ENCODE measurements at regions not wholly inside any gene's neighbourhood (a gene's known extent, or its start where the extent isn't known, plus 50 kb on each side); places are given as distances from the start of the nearest gene placed in this dataset.

DNA sequence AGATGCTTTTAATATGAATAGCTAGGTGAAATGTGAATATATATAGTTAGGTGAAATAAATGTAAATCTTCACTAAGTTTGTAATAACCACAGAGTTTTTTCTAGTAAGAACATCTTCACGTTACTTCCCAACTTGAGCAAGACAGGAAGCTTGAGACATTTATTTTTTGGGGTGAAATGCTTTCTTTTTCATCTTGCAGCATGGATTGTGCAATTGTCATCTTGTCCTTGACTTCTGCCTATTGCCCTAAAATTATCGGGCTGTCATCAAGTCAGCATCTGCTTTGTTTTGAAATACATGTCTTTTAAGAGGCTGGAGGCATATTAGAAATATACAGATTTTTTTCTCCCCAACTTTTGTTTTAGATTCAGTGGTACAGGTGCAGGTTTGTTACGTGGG, 433.9 kb downstream of the PCNX1 start:
- TF ChIP-seq POLR2A (IDR thresholded peaks at IDR 0.05; ENCODE audit: low read depth, low read length) (no peak), FOS (IDR thresholded peaks at IDR 0.05; ENCODE audit: low read depth, low read length) (no peak), MAZ (IDR thresholded peaks at IDR 0.05; ENCODE audit: borderline replicate concordance, low read depth, low read length) (no peak), MXI1 (IDR thresholded peaks at IDR 0.05; ENCODE audit: borderline replicate concordance, low read depth, low read length) (no peak), NFE2L2 (IDR thresholded peaks at IDR 0.05; ENCODE audit: low read depth, low read length) (no peak), RCOR1 (IDR thresholded peaks at IDR 0.05; ENCODE audit: insufficient replicate concordance, low read length) (no peak), SMC3 (IDR thresholded peaks at IDR 0.05; ENCODE audit: low read depth, low read length) (no peak)
- TF ChIP-seq, protein P1, sequence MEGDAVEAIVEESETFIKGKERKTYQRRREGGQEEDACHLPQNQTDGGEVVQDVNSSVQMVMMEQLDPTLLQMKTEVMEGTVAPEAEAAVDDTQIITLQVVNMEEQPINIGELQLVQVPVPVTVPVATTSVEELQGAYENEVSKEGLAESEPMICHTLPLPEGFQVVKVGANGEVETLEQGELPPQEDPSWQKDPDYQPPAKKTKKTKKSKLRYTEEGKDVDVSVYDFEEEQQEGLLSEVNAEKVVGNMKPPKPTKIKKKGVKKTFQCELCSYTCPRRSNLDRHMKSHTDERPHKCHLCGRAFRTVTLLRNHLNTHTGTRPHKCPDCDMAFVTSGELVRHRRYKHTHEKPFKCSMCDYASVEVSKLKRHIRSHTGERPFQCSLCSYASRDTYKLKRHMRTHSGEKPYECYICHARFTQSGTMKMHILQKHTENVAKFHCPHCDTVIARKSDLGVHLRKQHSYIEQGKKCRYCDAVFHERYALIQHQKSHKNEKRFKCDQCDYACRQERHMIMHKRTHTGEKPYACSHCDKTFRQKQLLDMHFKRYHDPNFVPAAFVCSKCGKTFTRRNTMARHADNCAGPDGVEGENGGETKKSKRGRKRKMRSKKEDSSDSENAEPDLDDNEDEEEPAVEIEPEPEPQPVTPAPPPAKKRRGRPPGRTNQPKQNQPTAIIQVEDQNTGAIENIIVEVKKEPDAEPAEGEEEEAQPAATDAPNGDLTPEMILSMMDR (conservative IDR thresholded peaks at IDR 0.05; ENCODE audit: low read depth, low read length): no peak
